GM13977 (cell line): ENCODE measurements at regions not wholly inside any gene's neighbourhood (a gene's known extent, or its start where the extent isn't known, plus 50 kb on each side); places are given as distances from the start of the nearest gene placed in this dataset.
A peak's percentile ranks its signal among the peaks of the same experiment; 100 is the strongest.

Source experiments
- DNase-seq: peaks from one replicate; pipeline ENCODE4 v3.0.0; 2012; ENCODE audit warnings: low spot score
- in situ Hi-C: fragments of 300-500 bp; cut with MboI; formaldehyde crosslinking; loops from one replicate; pipeline ENCODE4 v1.12.0; 2022; ENCODE audit warnings: low sequenced_read_pairs, low pct_unique_long_range_greater_than_20kb, mixed read lengths, inconsistent platforms; ENCODE audit not compliant: unreplicated experiment
- TF ChIP-seq, protein P1 (sequence below): IDR thresholded peaks from 2 replicates; pipeline ENCODE4 v1.5.1; 2012; ENCODE audit warnings: mild to moderate bottlenecking, control low read depth; ENCODE audit not compliant: insufficient read depth; ENCODE audit errors: extremely low read depth, missing control alignments

DNA sequence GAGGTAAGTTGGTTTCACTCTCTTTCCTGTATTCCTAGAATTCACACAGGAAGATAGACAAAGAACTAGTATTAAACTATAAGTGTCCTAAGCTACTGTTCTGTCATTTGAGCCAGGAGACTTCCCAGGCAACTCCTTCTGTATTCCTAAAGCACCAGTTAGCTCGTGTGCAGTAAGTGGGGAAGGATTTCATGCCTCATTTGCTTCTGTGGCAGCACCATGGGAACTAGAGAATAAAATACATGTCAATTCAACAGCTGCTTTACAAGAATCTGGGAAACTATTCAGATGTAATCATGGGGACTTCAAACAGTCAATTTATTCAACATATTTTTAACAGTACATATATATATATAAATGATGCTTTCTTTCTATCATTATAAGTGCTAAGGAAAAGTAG, 762.3 kb downstream of the PRELID2 start:
- TF ChIP-seq, protein P1, sequence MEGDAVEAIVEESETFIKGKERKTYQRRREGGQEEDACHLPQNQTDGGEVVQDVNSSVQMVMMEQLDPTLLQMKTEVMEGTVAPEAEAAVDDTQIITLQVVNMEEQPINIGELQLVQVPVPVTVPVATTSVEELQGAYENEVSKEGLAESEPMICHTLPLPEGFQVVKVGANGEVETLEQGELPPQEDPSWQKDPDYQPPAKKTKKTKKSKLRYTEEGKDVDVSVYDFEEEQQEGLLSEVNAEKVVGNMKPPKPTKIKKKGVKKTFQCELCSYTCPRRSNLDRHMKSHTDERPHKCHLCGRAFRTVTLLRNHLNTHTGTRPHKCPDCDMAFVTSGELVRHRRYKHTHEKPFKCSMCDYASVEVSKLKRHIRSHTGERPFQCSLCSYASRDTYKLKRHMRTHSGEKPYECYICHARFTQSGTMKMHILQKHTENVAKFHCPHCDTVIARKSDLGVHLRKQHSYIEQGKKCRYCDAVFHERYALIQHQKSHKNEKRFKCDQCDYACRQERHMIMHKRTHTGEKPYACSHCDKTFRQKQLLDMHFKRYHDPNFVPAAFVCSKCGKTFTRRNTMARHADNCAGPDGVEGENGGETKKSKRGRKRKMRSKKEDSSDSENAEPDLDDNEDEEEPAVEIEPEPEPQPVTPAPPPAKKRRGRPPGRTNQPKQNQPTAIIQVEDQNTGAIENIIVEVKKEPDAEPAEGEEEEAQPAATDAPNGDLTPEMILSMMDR, result no peak
- no peak for DNase-seq
- in situ Hi-C loops, result no loop called here

DNA sequence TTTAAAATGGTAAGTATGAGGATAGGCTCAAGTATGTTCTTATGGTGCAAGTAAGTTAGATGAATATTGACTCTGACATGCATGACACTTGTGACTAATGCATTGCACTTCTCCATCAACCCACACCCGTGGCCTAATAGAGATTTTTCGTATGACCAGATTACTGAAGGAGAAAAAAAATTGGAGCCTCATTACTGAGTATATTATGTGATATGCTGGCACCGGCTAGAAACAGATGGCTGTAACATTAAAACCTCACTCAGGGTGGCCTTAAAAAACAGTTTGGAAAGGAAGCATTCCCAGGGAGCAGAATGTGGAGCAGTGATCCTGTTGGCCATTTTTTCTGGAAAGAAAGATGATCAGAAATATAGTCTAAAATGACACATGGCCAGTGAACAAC, 766.4 kb downstream of the PRELID2 start:
- no peak for DNase-seq
- in situ Hi-C loops, result no loop called here
- TF ChIP-seq, protein P1, result no peak

DNA sequence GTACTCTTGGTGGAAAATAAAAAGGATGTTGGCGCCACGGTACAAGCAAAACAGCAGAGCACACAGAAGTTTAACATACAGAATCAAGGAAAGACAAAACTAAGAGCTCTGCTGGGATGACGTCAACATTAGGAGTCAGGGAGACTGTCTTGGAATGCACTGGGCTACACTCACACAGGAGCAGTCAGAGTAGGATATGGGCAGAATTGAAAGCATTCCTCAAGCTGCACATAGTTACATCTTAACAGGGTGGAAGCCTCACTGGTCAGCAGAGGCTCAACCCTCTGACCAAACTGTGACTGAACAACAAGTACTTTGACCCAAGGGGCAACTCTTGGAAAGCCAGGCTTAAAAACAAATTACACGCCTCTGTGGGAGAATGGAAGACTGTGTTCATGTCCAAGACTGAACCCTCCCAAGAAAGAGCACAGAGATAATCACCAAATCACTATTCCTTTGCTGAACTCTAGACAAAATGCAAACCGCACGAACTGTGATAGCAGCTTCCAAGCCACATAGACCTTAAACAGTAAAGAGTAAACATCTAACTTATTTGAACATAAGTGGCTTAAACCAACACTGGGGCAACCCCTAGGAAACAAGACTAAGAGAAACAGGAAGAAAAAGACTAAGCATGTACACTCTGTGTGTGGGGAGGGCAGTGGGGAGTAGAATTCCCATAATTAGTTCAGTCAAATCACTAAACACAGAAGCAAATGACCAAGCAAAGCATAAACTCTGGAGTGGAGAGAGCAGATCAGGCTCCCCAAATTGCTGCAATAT, 772.7 kb downstream of the PRELID2 start:
- in situ Hi-C loops, result no loop called here
- no peak for DNase-seq
- TF ChIP-seq, protein P1, result no peak

DNA sequence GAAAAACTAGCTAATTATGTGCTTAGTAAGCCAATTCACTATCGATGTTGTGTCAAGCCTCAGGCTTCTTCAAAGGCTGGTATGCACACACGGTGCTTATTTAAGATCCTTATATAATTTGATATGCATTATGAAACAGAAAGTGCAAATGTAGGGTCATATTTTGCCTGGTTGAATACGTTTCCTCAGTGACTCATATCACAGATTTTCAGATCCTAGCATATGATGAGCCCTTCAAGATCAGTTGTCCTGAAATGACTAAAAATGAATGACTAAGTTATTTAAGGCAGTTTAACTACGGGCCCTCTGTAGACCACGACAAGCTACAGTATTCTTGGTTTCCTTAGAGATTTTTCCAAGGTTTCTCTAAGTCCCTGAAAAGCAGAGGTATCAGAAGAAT, 778.3 kb downstream of the PRELID2 start:
- peak; percentile 43 for DNase-seq
- in situ Hi-C loops, result no loop called here
- TF ChIP-seq, protein P1, result no peak

DNA sequence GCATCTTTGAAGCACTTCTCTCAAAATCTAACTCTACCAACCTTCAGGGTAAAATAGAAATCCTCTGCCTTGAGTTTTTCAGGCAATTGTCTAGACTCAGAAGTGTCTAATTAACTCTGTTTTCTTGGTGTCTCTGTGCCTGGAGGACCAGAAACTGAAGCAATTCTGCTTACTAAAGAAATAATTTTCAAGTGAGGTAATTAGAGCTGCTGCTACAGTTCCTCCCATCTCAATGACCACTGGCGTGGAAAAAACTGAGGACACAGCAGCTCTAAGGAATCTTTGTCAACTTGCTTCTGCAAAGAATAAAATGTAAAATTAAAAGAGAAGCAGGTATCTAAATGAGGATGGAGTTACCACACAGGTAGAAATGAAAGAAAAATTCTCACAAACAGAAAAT, 785.0 kb downstream of the PRELID2 start:
- TF ChIP-seq, protein P1, result no peak
- DNase-seq, result no peak
- in situ Hi-C loops, result no loop called here

DNA sequence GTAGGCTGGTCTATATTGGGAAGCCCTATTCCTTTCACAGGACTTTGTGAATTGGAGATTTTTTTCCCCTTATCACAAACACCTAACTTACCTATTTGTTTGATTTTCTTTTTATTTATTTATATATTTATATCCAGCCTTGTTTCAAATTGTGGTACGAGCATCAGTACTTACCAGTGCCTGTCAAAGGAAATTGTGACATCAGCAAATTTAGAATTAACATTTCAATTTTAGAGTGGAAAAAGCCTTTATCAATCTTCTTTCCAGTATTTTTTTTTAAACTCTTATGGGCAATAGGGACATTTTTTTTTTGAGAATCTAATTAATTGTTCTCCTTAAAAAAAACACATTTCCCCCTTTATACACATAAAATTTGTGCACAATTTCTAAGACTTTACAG, 790.2 kb downstream of the PRELID2 start:
- DNase-seq, result no peak
- in situ Hi-C loops, result no loop called here
- TF ChIP-seq, protein P1, result no peak
